Naive thymus-derived CD4-positive, alpha-beta T cell (primary cell): ENCODE measurements at regions not wholly inside any gene's neighbourhood (a gene's known extent, or its start where the extent isn't known, plus 50 kb on each side); places are given as distances from the start of the nearest gene placed in this dataset.

Experiments
- ATAC-seq: fragments of 150-1000 bp; cut with Tn5 transposase; 2 replicates; pipeline ENCODE4 v1.10.0; 2021; ENCODE audit warnings: mild to moderate bottlenecking, moderate library complexity
- CTCF ChIA-PET: fragments of 350-600 bp; sonication (Branson Sonifier 250); formaldehyde crosslinking; loops from one replicate; lab custom pipeline; 2021; ENCODE audit warnings: antibody characterized with exemption; lab: Charles Lee
- POLR2A ChIA-PET: fragments of 350-600 bp; sonication (Branson Sonifier 250); formaldehyde crosslinking; loops from one replicate; lab custom pipeline; 2021; ENCODE audit warnings: antibody characterized with exemption, inconsistent platforms; lab: Charles Lee
- DNase-seq, 9 donors: peaks; one replicate each; pipeline versions ENCODE4 v3.0.0 to v3.0.0-alpha.2; 2020 to 2022; ENCODE audit warnings: mixed read lengths in 1 of 9
- H3K27ac ChIP-seq: one replicate; pipeline ENCODE4 v1.7.0; 2013; ENCODE audit warnings: mild to moderate bottlenecking, low read depth, low read length, moderate library complexity
- H3K27me3 ChIP-seq, 2 donors: one replicate each; pipeline ENCODE4 v1.7.0; 2013; ENCODE audit warnings: low read length in 2 of 2, mild to moderate bottlenecking in 2 of 2, moderate library complexity in 2 of 2; ENCODE audit not compliant: control insufficient read depth in 2 of 2, insufficient read depth in 2 of 2
- H3K36me3 ChIP-seq, 3 experiments: 1 replicate in 2 of 3; 2 replicates in 1 of 3; pipeline ENCODE4 v1.7.0; 2013; ENCODE audit warnings: low read length in 3 of 3, mild to moderate bottlenecking in 3 of 3, moderate library complexity in 1 of 3; ENCODE audit not compliant: insufficient read depth in 3 of 3, control insufficient read depth in 2 of 3
- H3K4me1 ChIP-seq, 2 donors: one replicate each; pipeline ENCODE4 v1.7.0; 2013; ENCODE audit warnings: low read length in 2 of 2, mild to moderate bottlenecking in 2 of 2, moderate library complexity in 1 of 2; ENCODE audit not compliant: control insufficient read depth in 2 of 2, insufficient read depth in 2 of 2
- H3K4me3 ChIP-seq: 2 replicates; pipeline ENCODE4 v1.7.0; 2013; ENCODE audit warnings: mild to moderate bottlenecking, low read length
- H3K9me3 ChIP-seq, 3 experiments: 1 replicate in 2 of 3; 2 replicates in 1 of 3; pipeline ENCODE4 v1.7.0; 2013; ENCODE audit warnings: low read length in 3 of 3; ENCODE audit not compliant: control insufficient read depth in 2 of 3
- H3K27ac Mint-ChIP-seq, 9 donors: one replicate each; pipeline ENCODE4 v1.8.0; 2020 to 2022; ENCODE audit warnings: mixed read lengths in 9 of 9, mild to moderate bottlenecking in 8 of 9, moderate library complexity in 5 of 9, inconsistent platforms in 2 of 9
- H3K27me3 Mint-ChIP-seq, 5 donors: one replicate each; pipeline ENCODE4 v1.8.0; 2021 to 2022; ENCODE audit warnings: mixed read lengths in 5 of 5, mild to moderate bottlenecking in 1 of 5
- H3K36me3 Mint-ChIP-seq, 5 donors: one replicate each; pipeline ENCODE4 v1.8.0; 2020 to 2022; ENCODE audit warnings: mixed read lengths in 5 of 5, mild to moderate bottlenecking in 3 of 5, inconsistent platforms in 1 of 5
- H3K4me1 Mint-ChIP-seq, 7 donors: one replicate each; pipeline ENCODE4 v1.8.0; 2020 to 2022; ENCODE audit warnings: mixed read lengths in 7 of 7, mild to moderate bottlenecking in 3 of 7, inconsistent platforms in 1 of 7
- H3K4me3 Mint-ChIP-seq, 10 donors: one replicate each; pipeline ENCODE4 v1.8.0; 2020 to 2022; ENCODE audit warnings: mild to moderate bottlenecking in 10 of 10, mixed read lengths in 10 of 10, moderate library complexity in 6 of 10, inconsistent platforms in 2 of 10
- H3K9me3 Mint-ChIP-seq, 11 donors: one replicate each; pipeline ENCODE4 v1.8.0; 2020 to 2022; ENCODE audit warnings: mixed read lengths in 11 of 11, mild to moderate bottlenecking in 4 of 11, inconsistent platforms in 1 of 11, moderate library complexity in 1 of 11
- intact Hi-C, 2 donors: fragments of 100-400 bp; cut with micrococcal nuclease; formaldehyde crosslinking; loops; one replicate each; pipeline ENCODE4 v1.15.1; 2023

DNA sequence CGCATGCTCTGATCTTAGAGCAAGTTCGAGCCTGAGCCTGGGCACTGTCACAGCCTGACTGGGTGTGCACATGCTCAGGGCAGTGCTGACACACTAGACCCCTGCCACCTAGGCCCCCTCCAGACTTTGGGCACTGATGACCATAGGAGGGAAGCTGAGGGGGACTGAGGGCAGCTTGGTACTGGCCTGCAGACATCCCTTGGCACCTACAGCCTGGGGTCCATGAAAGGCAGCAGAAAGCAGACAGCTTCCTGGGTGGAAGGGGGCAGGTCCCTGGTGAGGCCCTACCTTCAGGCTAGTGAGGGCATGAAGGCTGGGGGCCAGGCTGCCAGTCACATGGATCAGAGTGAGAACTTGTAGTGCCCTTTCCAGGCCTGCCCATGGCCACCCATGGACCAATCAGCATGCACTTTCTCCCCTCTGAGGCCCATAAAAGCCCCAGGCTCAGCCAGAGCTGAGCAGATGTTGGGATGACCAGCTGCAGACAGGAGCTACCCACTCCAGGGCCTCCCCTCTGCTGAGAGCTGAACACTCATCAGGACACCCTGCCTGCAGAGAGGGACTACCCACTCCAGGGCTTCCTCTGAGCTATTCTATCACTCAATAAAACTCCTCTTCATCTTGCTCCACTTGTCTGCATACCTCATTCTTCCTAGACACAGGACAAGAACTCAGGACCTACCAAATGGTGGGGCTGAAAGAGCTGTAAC lies 680.8 kb downstream of the MATN1 start:
- Histone ChIP-seq H3K27me3 (no peaks in the 10 kb centered on the region), H3K36me3 (no peaks in the 10 kb centered on the region), H3K27ac (no peak overlapping the region), H3K4me1 (peaks cover 0 to 7% of the 10 kb centered on the region in 2 donors), H3K9me3 (peaks cover 0 to 10% (median 0%) of the 10 kb centered on the region in 3 experiments), H3K4me3 (no peak overlapping the region)
- ATAC-seq (no peak), DNase-seq (no peak)
- intact Hi-C loops = no loop called here
- H3K4me3 Mint-ChIP-seq = no peak overlapping the region
- H3K4me1 Mint-ChIP-seq = peaks cover 0 to 6% (median 0%) of the 10 kb centered on the region in 7 donors
- no peak overlapping the region for H3K27ac Mint-ChIP-seq
- H3K27me3 Mint-ChIP-seq = peaks cover 0 to 33% (median 14%) of the 10 kb centered on the region in 5 donors
- CTCF ChIA-PET = no interaction called here
- H3K9me3 Mint-ChIP-seq = peaks cover 0 to 13% (median 3%) of the 10 kb centered on the region in 11 donors
- POLR2A ChIA-PET = no interaction called here
- H3K36me3 Mint-ChIP-seq = peaks cover 0 to 4% (median 0%) of the 10 kb centered on the region in 5 donors

DNA sequence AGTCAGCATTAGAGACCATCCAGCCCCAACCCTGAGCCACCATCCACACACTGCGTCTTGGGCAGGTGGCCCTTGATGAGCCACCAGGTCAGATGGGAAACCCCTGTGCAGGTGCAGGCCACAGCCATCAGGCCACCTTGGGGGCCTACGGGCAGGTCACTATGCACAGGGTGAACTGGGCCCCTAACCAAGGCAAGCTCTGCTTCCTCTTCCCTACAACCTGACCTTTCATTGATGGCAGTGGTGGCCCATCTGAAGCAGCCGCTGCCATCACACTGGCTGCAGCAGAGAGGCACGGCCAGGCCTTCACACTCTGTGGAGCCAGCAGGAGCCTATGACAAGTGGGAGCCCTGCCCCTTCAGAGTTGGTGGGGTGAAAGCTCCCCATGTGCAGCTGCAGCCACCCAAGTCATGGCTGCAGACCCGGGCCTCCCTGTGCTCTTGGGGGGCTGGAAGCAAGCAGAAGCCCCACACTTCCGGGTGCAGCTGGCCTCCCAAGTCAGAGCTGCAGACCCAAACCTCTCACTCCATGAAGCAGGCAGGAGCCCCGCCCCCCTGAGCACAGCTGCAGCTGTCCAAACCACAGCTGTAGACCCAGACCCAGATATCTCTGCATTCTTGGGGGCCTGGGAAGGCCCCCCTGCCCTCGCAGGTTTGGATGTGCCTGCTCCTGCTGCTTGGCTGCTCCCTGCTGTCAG lies 681.5 kb downstream of the MATN1 start:
- peaks cover 0 to 31% (median 14%) of the 10 kb centered on the region in 5 donors for H3K27me3 Mint-ChIP-seq
- Histone ChIP-seq H3K27me3 (no peaks in the 10 kb centered on the region), H3K9me3 (peaks cover 0 to 10% (median 0%) of the 10 kb centered on the region in 3 experiments), H3K27ac (no peak overlapping the region), H3K4me1 (peaks cover 0 to 7% of the 10 kb centered on the region in 2 donors), H3K4me3 (no peak overlapping the region), H3K36me3 (no peaks in the 10 kb centered on the region)
- peaks cover 0 to 6% (median 0%) of the 10 kb centered on the region in 7 donors for H3K4me1 Mint-ChIP-seq
- no peak for ATAC-seq
- DNase-seq = no peak
- H3K4me3 Mint-ChIP-seq = no peak overlapping the region
- ChIA-PET POLR2A (interaction anchor here (0.5 kb wide), 1 partner anchor 728 kb away, joined by 5 read pairs; no protein-coding TSS in a partner anchor), CTCF (no interaction called here)
- peaks cover 0 to 13% (median 3%) of the 10 kb centered on the region in 11 donors for H3K9me3 Mint-ChIP-seq
- peaks cover 0 to 4% (median 0%) of the 10 kb centered on the region in 5 donors for H3K36me3 Mint-ChIP-seq
- H3K27ac Mint-ChIP-seq = no peak overlapping the region
- intact Hi-C loops = no loop called here

DNA sequence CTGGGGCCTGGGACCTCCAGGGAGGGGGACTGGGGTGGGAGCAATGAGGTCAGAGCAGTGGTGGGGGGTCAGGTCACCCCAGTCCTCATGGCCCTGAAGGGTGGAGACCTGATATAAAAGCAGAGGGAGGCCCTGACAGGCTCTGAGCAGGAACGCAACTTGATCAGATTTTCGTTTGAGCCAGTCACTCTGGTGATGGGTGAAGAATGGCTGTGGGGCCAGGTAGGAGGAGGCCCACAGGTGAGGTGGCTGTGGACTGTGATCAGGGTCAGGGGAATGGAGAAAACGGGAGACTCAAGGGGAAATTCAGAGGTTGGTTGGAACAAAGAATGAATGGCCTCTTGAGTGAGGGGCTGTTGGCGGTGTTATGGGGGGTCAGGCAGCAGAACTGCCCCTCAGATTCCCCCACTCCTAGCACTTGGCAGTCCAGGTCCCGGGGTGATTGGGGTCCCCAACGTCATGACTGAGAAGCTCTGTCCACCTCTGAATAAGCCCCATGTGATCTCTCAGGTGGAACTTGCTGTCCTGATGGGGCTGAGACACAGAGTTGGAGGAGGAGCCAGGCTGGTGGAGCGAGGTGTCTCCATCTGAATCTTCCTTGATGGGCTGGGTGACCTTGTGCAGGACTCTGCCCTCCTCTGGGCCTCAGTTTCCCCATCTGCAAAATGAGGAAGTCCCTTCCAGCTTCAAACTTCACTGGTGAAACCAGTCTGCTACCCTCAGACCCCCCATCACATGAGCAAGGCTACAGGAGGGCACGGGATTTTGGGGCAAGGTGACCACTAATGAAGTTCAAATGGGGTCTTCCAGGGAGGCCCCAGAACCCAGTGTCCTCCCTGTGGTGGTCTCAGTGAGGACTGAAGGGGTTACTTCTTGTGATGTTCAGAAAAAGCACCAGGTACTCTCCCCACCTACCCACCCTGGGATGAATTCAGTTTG lies 683.0 kb downstream of the MATN1 start:
- no peak overlapping the region for H3K27ac ChIP-seq
- H3K36me3 ChIP-seq = no peaks in the 10 kb centered on the region
- H3K9me3 ChIP-seq = peaks cover 0 to 10% (median 0%) of the 10 kb centered on the region in 3 experiments
- H3K4me1 ChIP-seq = peaks cover 0 to 7% of the 10 kb centered on the region in 2 donors
- Mint-ChIP-seq H3K27me3 (peaks cover 0 to 27% (median 14%) of the 10 kb centered on the region in 5 donors), H3K27ac (no peak overlapping the region), H3K36me3 (peaks cover 0 to 4% (median 0%) of the 10 kb centered on the region in 5 donors), H3K9me3 (peaks cover 0 to 13% (median 3%) of the 10 kb centered on the region in 11 donors), H3K4me3 (no peak overlapping the region), H3K4me1 (peaks cover 0 to 6% (median 0%) of the 10 kb centered on the region in 7 donors)
- CTCF ChIA-PET = no interaction called here
- intact Hi-C loops = no loop called here
- no peaks in the 10 kb centered on the region for H3K27me3 ChIP-seq
- ATAC-seq = no peak
- no peak for DNase-seq
- no peak overlapping the region for H3K4me3 ChIP-seq
- POLR2A ChIA-PET = no interaction called here

DNA sequence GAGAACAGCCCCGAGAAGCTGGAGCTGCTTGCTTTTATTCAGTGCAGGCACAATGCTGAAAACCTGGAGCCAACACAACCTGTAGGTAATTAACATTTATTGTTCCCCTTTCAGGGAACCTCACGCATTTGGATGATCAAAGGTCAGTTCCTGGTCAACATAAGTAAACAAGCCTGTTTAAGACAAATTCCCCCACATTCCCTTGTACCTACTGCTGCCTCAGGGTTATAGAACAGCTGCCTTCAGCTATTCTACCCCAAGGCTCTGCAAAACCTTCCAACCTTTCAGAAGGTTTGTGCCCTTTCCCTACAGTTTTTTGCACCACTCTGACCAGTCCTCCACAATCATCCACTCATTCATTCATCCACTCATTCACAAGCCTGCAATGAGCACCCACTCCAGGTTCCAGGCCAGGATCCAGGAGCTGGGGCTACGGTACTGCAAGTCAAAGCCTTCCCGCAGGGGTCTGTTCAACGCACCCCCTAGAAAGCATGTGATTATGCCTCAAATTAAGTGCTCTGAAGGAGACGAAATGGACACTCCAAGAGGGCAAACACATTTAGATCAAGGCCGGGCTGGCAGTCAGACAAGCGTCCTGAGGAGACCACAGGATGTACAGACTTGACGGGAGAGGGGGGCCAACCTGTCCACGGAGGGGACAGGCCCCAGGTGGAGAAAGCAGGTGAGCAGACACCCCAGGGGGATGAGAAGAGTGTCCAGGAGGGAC lies 683.9 kb downstream of the MATN1 start:
- H3K27ac Mint-ChIP-seq = no peak overlapping the region
- intact Hi-C loops = no loop called here
- no peak for ATAC-seq
- peaks cover 0 to 22% (median 15%) of the 10 kb centered on the region in 5 donors for H3K27me3 Mint-ChIP-seq
- no peak overlapping the region for H3K27ac ChIP-seq
- no peaks in the 10 kb centered on the region for H3K36me3 ChIP-seq
- H3K4me1 Mint-ChIP-seq = peaks cover 0 to 6% (median 0%) of the 10 kb centered on the region in 7 donors
- H3K4me1 ChIP-seq = peaks cover 0 to 7% of the 10 kb centered on the region in 2 donors
- no peak overlapping the region for H3K4me3 Mint-ChIP-seq
- POLR2A ChIA-PET = no interaction called here
- peaks cover 0 to 13% (median 3%) of the 10 kb centered on the region in 11 donors for H3K9me3 Mint-ChIP-seq
- H3K9me3 ChIP-seq = peaks cover 0 to 10% (median 0%) of the 10 kb centered on the region in 3 experiments
- no peak for DNase-seq
- no peaks in the 10 kb centered on the region for H3K27me3 ChIP-seq
- peaks cover 0 to 4% (median 0%) of the 10 kb centered on the region in 5 donors for H3K36me3 Mint-ChIP-seq
- H3K4me3 ChIP-seq = no peak overlapping the region
- CTCF ChIA-PET = no interaction called here

DNA sequence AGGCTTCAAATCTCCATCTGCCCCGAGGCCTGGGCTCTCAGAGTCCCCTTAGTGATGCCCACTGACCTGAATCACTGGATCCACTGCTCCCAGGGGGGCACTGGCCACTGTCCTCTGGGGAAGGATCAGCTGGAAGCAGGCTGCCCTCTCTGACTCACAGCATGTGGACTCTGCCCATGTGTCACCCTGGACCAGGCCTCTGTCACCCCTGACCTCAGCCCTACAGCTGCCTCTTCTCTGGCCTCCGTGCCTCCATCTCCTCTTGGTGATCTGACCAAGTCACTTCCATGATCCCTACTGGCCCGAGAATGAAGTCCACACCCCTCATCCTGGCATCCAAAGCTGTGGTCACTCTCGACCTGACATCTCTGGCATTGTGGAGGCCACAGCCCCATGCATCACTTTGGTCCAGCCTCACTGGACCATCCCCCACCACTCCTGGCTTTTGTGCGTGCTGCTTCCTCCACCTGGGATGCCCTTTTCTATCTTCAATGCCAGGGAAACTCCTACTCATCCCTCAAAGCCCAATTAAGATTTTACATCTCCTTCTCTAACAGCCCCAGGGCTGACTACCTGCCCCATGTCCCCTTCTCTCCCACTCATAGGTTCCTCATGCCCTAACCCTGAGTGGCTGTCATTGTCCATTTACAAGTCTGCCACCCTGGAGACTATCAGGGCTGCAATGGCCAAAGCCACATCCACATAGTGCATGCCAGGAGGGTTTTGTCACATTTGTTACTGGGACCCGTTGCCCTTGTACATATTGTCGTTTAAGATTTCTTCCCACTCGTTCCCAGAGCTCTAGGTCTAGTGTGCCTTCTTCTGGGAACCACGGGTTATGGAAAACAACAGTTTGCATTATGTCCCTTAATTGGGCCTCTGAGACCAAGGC lies 685.0 kb downstream of the MATN1 start:
- H3K4me1 ChIP-seq = peaks cover 0 to 2% of the 10 kb centered on the region in 2 donors
- no peak overlapping the region for H3K27ac ChIP-seq
- peaks cover 0 to 19% (median 11%) of the 10 kb centered on the region in 5 donors for H3K27me3 Mint-ChIP-seq
- H3K4me3 Mint-ChIP-seq = no peak overlapping the region
- H3K36me3 ChIP-seq = no peaks in the 10 kb centered on the region
- no peak overlapping the region for H3K4me3 ChIP-seq
- H3K4me1 Mint-ChIP-seq = peaks cover 0 to 4% (median 0%) of the 10 kb centered on the region in 7 donors
- no peaks in the 10 kb centered on the region for H3K27me3 ChIP-seq
- ATAC-seq (no peak), DNase-seq (no peak)
- CTCF ChIA-PET = no interaction called here
- H3K9me3 ChIP-seq = peaks cover 0 to 10% (median 0%) of the 10 kb centered on the region in 3 experiments
- intact Hi-C loops = no loop called here
- peaks cover 0 to 6% (median 1%) of the 10 kb centered on the region in 11 donors for H3K9me3 Mint-ChIP-seq
- peaks cover 0 to 4% (median 0%) of the 10 kb centered on the region in 5 donors for H3K36me3 Mint-ChIP-seq
- POLR2A ChIA-PET = no interaction called here
- no peak overlapping the region for H3K27ac Mint-ChIP-seq
